ENCODE measurements at regions not wholly inside any gene's neighbourhood (a gene's known extent, or its start where the extent isn't known, plus 50 kb on each side); places are given as distances from the start of the nearest gene placed in this dataset.
"Not testable (repeated sequence)": the region's sequence is repeated elsewhere in the genome, so short reads cannot be mapped to it uniquely, and the experiment has no call there.

- DNase-seq (ENCODE audit: low spot score), result no peak
Observed at GRCh38 chr3:176628101-176628639, 569.1 kb downstream of the TBL1XR1 start.

DNA sequence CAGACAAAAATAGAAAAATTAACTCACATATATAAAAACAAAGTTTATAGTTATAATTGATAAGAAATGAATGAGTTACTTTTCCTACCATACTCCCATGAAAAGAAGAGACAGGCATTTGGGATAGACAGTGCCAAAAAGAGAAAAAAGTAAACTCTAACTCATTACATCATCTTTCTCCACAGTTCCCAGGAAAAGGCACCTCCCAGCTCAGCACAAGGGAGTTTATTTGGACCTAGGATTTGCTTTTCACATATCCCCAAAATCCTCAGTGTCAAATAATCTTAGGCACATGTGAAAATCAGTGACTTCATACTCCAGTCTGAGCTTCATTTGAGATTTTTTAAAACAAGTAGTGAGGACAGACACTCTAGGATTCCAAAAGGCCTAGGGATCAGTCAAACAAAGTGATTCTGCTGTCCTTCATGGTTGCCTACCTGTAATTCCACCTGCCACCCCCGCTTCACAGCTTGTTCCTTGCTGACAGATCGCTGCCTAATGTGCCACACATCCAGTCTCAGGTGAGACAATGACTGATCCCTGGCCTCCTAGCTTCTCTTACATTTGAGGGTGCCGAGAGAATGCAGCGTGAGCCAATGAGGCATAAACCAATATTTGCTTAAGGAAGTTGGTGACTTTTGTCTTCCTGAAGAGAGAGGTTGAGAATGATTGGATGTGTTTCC, 573.7 kb downstream of the TBL1XR1 start:
- no peak for DNase-seq (ENCODE audit: low spot score)

DNA sequence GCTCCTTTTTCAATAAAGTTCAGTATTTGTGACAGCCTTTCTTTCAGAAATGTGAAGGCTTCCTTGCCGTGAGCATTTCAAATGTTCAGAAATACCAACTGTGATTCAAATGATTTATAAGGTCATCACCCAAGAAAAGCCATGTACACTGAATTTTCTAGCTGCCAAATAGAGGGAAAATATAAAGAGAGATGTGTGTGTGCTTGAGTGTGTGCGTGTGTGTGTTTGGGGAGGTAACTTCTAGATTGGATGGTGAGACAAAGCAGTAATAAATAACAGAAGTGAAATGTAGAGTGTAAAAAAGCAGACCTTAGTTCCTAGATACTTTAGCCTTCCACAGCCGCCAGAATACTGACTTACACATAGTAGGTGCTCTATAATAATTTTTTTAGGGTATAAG, 577.4 kb downstream of the TBL1XR1 start:
- no peak for DNase-seq (ENCODE audit: low spot score)

DNA sequence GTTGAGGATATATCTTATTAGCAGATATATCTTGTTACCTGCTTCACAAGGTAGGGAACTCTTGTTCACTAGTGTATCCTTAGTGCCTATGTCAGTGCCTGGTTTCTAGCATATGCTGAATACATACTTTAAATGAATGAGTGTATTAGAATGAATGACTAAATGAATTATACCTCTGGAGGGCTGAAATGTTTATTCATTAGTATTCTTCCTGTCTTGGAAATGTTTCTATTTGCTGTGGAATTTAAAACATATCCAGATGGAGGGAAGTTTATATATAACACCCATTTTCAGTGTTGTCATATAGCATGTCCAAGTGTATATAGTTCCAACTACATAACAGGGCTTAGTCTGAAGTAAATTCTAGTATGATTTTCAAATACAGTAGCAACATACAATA, 581.5 kb downstream of the TBL1XR1 start:
- no peak for DNase-seq (ENCODE audit: low spot score)

- DNase-seq (ENCODE audit: low spot score), result no peak
Observed at GRCh38 chr3:176611703-176612102, 585.6 kb downstream of the TBL1XR1 start.

- DNase-seq (ENCODE audit: low spot score), result no peak
Observed at GRCh38 chr3:176609361-176609760, 587.9 kb downstream of the TBL1XR1 start.

DNA sequence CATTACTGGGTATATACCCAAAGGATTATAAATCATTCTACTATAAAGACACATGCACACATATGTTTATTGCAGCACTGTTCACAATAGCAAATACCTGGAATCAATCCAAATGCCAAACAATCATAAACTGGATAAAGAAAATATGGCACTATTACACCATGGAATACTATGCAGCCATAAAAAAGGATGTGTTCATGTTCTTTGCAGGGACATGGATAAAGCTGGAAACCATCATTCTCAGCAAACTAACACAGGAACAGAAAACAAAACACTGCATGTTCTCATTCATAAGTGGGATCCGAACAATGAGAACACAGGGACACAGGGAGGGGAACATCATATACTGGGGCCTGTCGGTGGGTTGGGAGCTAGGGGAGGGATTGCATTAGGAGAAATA, 591.7 kb downstream of the TBL1XR1 start:
- DNase-seq (ENCODE audit: low spot score), result not testable (repeated sequence)

DNA sequence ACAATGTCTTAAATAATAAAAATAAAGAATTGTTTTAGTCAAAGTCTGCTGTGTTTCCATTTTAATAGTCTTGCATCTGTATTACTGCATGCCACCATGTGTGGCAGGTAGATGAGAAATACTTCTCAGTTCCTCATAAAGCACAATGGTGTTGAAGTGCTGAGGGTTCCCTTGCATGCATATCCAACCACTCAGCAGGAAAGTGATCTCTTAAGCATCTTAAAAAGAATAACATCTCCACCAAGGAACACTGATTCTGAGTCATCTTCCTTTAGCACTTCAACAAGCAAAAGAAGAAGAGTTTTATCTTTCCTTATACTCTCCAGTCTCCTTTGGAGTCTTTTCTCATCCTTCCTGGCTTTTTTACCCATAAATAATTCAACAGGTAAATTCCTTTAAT, 602.0 kb downstream of the TBL1XR1 start:
- no peak for DNase-seq (ENCODE audit: low spot score)

- DNase-seq (ENCODE audit: low spot score), result no peak
Observed at GRCh38 chr3:176590722-176591121, 606.6 kb downstream of the TBL1XR1 start.

DNA sequence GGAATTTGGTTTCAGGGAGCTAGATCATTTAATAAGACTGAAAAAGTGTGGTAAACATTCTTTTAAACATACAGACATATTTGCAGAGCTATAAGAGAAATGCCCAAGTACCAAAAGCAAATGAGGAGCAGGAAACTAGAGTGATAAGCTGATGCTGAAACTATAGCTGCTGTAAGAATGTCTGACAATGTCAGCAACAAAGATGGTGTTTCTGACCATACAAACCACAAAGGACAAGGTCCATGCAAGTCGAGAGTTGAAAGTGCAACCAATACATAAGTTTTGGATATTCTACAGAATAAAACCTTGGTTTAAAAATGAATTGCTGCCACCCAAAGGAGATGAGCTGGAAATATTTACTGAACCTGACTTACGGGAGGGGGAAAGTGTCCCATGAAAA, 610.2 kb downstream of the TBL1XR1 start:
- DNase-seq (ENCODE audit: low spot score), result no peak

- DNase-seq (ENCODE audit: low spot score), result no peak
Observed at GRCh38 chr3:176584413-176585176, 612.7 kb downstream of the TBL1XR1 start.

DNA sequence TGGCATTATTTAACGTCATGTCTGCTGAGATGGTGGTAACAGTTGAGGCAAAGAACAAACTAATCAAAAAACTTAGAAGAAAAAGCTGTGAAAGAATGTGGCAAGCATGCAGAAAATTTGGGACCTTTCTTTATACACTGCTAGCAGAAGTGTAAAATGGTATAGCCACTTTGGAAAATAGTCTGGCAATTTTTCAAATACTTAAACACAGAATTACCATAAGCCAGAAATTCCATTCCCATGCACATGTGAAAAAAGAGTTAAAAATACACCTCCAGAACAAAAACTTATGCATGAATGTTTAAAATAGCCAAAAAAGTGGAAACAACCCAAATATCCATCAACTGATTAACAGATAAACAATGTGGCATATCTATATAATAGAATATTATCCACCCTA, 613.3 kb downstream of the TBL1XR1 start:
- DNase-seq (ENCODE audit: low spot score), result no peak

GRCh38 chr3:176581589-176581988, 615.7 kb downstream of the TBL1XR1 start:
- DNase-seq (ENCODE audit: low spot score), result no peak

DNA sequence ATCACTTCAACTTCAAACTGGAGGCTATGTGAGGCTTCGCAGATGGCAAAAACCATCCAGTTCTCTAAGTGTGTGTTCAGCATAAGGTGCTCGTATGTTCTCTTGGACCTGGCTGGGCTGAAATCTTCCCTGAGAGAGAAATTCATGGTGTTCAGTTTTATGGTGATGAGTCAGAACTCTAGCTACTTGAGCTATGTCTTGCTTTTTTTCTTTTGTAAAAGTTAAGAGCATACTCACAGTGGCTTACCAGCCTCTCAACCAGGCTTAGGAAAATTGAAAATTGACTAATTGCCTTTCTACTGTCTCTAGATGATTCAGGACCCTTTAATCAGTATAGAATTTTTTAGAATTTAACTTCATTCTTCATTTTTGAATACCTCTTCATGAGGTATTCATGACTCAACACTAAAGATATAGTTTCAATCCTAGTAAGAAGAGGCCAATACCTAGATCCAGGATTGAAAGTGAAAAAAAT, 617.5 kb downstream of the TBL1XR1 start:
- DNase-seq (ENCODE audit: low spot score), result no peak

DNA sequence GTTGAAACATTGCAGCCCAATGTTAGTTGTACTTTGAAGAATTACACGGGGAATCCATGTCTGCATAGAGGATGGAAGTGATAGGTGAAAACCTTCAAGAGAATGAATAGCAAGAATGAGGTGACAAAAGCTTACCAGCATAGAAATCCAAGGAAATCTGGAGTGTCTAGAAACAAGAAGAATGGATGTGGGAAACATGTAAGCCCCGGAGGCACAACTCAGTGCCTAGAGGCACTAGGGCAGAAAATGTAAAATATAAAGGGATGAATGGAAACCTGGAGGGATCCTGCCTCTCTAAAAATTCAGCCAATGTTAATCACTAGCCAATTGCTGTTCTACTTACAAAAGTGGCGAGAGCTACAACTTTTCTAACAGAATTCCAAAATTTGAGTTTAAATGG, 619.0 kb downstream of the TBL1XR1 start:
- DNase-seq (ENCODE audit: low spot score), result no peak

- no peak for DNase-seq (ENCODE audit: low spot score)
Observed at GRCh38 chr3:176577447-176577846, 619.8 kb downstream of the TBL1XR1 start.

- no peak for DNase-seq (ENCODE audit: low spot score)
Observed at GRCh38 chr3:176574786-176575185, 622.5 kb downstream of the TBL1XR1 start.

DNA sequence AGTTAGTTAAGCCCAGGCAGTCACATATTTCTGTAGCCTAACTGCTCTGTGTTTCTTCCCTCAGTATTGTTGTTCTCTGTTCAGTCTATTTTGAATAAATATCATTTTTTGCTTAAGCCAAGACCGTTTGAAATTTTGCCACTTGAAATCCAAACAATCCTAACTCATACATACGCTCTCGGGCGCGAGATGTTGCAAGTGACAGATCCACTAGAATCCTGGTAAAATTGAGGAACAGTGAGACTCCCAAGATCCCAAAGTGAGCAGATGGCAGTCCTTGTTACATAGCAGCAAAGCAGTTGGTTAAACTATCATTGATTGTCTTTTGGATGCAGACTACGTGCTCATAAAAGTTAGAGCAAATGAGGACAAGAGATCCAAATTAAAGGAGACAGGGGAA, 625.4 kb downstream of the TBL1XR1 start:
- DNase-seq (ENCODE audit: low spot score), result no peak

DNA sequence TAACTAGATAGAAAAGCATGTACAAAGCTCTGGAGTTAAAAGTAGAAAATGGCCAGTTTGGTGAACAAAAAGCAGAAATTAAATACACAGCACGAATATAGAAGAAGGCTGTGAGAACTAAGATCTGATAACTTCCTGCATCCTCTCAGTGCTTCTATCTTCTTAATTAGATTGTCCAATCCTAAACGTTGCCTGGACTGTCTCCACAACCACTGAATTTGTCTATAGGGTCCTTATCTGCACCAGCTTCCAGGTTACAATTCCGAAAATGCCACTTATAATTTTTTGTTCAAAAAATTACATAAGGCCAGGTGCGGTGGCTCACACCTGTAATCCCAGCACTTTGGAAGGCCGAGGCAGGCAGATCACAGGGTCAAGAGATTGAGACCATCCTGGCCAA, 626.3 kb downstream of the TBL1XR1 start:
- no peak for DNase-seq (ENCODE audit: low spot score)

- no peak for DNase-seq (ENCODE audit: low spot score)
Observed at GRCh38 chr3:176568189-176568588, 629.1 kb downstream of the TBL1XR1 start.

GRCh38 chr3:176566757-176567156, 630.5 kb downstream of the TBL1XR1 start:
- no peak for DNase-seq (ENCODE audit: low spot score)

- no peak for DNase-seq (ENCODE audit: low spot score)
Observed at GRCh38 chr3:176562331-176562730, 635.0 kb downstream of the TBL1XR1 start.

DNA sequence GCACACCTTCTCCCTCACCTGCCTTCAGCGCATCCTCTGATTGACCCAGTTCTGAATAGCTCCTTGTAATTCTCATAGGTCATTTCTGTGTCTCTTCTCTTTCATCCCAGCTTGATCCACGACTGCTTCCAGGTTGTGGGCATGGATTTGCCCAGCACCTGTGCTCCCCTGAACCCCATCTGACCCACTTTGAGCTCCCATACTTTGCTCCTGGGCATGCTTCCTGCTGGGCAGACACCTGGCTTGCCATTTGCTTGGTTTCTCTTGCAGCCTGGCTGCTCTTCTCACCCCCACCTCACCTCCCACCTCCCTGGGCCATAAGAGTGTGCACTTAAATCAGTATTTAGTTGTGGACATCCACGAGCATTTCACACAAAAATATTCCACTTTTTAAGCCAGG, 635.5 kb downstream of the TBL1XR1 start:
- DNase-seq (ENCODE audit: low spot score), result no peak
